A673 (cell line): ENCODE measurements at regions not wholly inside any gene's neighbourhood (a gene's known extent, or its start where the extent isn't known, plus 50 kb on each side); places are given as distances from the start of the nearest gene placed in this dataset.

Experiments
- BruUV-seq: library from RNA; stranded (reverse); fragments of 400-500 nt; replicated peaks from 2 replicates; lab custom pipeline; 2021; lab: Mats Ljungman, UMichigan
- CTCF ChIA-PET: fragments of 300-600 bp; sonication (Branson Sonifier 250); formaldehyde crosslinking; loops from one replicate; lab custom pipeline; 2022; ENCODE audit warnings: antibody characterized with exemption; lab: Charles Lee
- POLR2A ChIA-PET: fragments of 300-600 bp; sonication (Branson Sonifier 250); formaldehyde crosslinking; loops from one replicate; lab custom pipeline; 2022; ENCODE audit warnings: antibody characterized with exemption; ENCODE audit not compliant: low non-redundant PET; lab: Charles Lee
- DNase-seq: peaks from one replicate; pipeline ENCODE4 v3.0.0-alpha.2; 2015; ENCODE audit warnings: low spot score
- H3K27ac ChIP-seq: fragments of 200-600 bp; sonication (generic); 2 replicates; pipeline ENCODE4 v1.5.1; 2016; ENCODE audit warnings: mixed run types, low read depth, mild to moderate bottlenecking, mixed read lengths, antibody characterized with exemption, low read length; ENCODE audit not compliant: poor library complexity, severe bottlenecking
- H3K27me3 ChIP-seq: fragments of 200-600 bp; sonication (generic); replicated peaks from 2 replicates; pipeline ENCODE4 v1.6.1; 2017; ENCODE audit warnings: mixed run types, low read depth, mild to moderate bottlenecking, mixed read lengths, antibody characterized with exemption, low read length; ENCODE audit not compliant: insufficient read depth, poor library complexity
- H3K36me3 ChIP-seq: fragments of 200-600 bp; sonication (generic); 2 replicates; pipeline ENCODE4 v1.6.1; 2016; ENCODE audit warnings: mixed run types, mild to moderate bottlenecking, mixed read lengths, antibody characterized with exemption, low read length; ENCODE audit not compliant: insufficient read depth, poor library complexity, severe bottlenecking
- H3K4me1 ChIP-seq: fragments of 200-600 bp; sonication (generic); 2 replicates; pipeline ENCODE4 v1.6.1; 2017; ENCODE audit warnings: mixed run types, mild to moderate bottlenecking, mixed read lengths, antibody characterized with exemption, low read length; ENCODE audit not compliant: insufficient read depth, poor library complexity, severe bottlenecking
- H3K4me3 ChIP-seq: fragments of 200-600 bp; sonication (generic); 2 replicates; pipeline ENCODE4 v1.5.1; 2016; ENCODE audit warnings: low read depth, mixed run types, mild to moderate bottlenecking, mixed read lengths, low read length; ENCODE audit not compliant: poor library complexity, severe bottlenecking
- H3K9me3 ChIP-seq: fragments of 200-600 bp; sonication (generic); 2 replicates; pipeline ENCODE4 v1.6.1; 2016; ENCODE audit warnings: mixed run types, low read depth, mild to moderate bottlenecking, mixed read lengths, antibody characterized with exemption, low read length; ENCODE audit not compliant: poor library complexity, severe bottlenecking
- EZH2 ChIP-seq: fragments of 200-600 bp; sonication (generic); IDR thresholded peaks from 2 replicates; pipeline ENCODE4 v1.6.1; 2017; ENCODE audit warnings: borderline replicate concordance, low read depth, mild to moderate bottlenecking, mixed read lengths, antibody characterized with exemption, low read length; ENCODE audit not compliant: poor library complexity, severe bottlenecking
- intact Hi-C: fragments of 100-400 bp; cut with micrococcal nuclease; formaldehyde crosslinking; loops from one replicate; pipeline ENCODE4 v1.10.0; 2022; ENCODE audit not compliant: unreplicated experiment
- TF ChIP-seq, protein P1 (sequence below): fragments of 300-800, 200-600 bp; sonication (generic); conservative IDR thresholded peaks from 2 replicates; pipeline ENCODE4 v1.5.1; 2017; ENCODE audit warnings: low read depth, mild to moderate bottlenecking, antibody characterized with exemption, low read length, moderate library complexity, mixed read lengths

DNA sequence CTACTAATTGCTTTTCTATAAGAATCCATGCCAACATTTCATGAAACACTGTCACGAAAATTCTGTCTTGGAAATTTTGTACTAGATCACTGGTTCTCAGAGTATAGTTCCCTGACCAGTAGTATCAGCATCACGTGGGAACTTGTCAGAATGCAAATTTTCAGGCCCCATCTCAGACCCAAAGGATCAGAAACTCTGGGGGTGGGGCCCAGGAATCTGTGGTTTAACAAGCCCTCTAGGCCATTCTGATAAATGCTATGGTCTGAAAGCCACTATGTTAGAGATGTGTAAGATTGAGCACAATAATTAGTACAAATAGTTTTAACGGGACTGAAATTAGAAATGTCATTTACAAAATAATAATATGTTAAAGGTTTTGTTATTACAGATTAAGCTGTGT lies 615.7 kb upstream of the ARRDC3 start:
- no TSS peak for BruUV-seq
- intact Hi-C loops = no loop called here
- Histone ChIP-seq H3K36me3 (no peaks in the 10 kb centered on the region), H3K27ac (no peak overlapping the region), H3K4me3 (no peak overlapping the region), H3K27me3 (no peaks in the 10 kb centered on the region), H3K4me1 (no peaks in the 10 kb centered on the region), H3K9me3 (no peaks in the 10 kb centered on the region)
- DNase-seq = no peak
- ChIA-PET CTCF (no interaction called here), POLR2A (no interaction called here)
- no peak for TF ChIP-seq EZH2
- TF ChIP-seq, protein P1, sequence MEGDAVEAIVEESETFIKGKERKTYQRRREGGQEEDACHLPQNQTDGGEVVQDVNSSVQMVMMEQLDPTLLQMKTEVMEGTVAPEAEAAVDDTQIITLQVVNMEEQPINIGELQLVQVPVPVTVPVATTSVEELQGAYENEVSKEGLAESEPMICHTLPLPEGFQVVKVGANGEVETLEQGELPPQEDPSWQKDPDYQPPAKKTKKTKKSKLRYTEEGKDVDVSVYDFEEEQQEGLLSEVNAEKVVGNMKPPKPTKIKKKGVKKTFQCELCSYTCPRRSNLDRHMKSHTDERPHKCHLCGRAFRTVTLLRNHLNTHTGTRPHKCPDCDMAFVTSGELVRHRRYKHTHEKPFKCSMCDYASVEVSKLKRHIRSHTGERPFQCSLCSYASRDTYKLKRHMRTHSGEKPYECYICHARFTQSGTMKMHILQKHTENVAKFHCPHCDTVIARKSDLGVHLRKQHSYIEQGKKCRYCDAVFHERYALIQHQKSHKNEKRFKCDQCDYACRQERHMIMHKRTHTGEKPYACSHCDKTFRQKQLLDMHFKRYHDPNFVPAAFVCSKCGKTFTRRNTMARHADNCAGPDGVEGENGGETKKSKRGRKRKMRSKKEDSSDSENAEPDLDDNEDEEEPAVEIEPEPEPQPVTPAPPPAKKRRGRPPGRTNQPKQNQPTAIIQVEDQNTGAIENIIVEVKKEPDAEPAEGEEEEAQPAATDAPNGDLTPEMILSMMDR = no peak

DNA sequence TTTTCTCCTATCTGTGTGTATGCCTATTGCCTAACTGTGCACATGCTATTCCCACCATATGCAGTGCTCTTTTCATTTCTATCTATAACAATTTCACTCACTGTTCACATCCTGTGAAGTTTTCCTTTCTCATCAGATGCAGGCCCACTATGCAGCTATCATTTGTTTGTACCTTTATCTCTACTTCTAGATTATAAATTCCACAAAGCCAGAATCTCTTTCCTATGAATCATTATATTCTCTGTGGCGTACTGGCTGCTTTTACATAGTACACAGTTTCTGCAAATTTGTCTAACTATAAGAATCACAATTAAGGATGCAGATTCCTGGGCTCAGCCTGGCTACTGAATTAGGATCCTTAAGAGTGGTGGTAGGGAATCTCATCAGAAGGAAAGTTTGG lies 600.8 kb upstream of the ARRDC3 start:
- no peaks in the 10 kb centered on the region for H3K36me3 ChIP-seq
- no TSS peak for BruUV-seq
- no peak for TF ChIP-seq EZH2
- TF ChIP-seq, protein P1 = no peak
- H3K4me1 ChIP-seq = no peaks in the 10 kb centered on the region
- DNase-seq = no peak
- POLR2A ChIA-PET = no interaction called here
- H3K9me3 ChIP-seq = no peaks in the 10 kb centered on the region
- H3K27ac ChIP-seq = no peak overlapping the region
- CTCF ChIA-PET = no interaction called here
- no peaks in the 10 kb centered on the region for H3K27me3 ChIP-seq
- intact Hi-C loops = no loop called here
- no peak overlapping the region for H3K4me3 ChIP-seq

DNA sequence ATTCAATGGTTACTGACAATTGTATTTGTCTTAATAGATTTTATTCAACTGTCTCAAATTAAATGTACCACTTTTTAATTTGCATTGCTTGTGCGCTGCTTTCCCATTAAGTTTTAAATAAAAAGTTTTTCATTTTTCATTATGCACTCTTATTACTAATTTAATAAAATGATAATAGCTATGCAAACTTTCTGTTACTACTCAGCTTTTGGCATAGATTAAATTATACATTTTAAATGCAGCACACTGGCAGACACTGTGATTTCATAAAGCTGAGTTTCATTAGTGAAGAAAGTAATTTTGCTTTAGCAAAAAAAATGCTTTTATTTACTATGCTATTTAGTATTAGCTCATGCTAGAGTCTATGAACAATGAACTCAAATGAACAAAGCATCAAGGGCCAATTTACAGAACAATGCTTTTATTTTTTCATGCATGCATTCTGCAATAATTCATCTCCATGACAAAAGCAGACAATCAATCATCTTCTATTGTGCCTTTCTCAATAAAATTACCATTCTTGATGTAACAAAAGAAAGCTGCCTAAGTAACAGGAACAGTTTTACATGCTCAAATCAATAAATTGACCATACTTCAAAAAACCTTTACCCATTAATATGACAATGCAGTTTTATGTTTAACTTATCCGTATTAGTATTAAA lies 595.2 kb upstream of the ARRDC3 start:
- POLR2A ChIA-PET = no interaction called here
- H3K27ac ChIP-seq = no peak overlapping the region
- intact Hi-C loops = no loop called here
- DNase-seq = no peak
- H3K9me3 ChIP-seq = no peaks in the 10 kb centered on the region
- TF ChIP-seq EZH2 = no peak
- H3K36me3 ChIP-seq = no peaks in the 10 kb centered on the region
- H3K4me3 ChIP-seq = no peak overlapping the region
- H3K4me1 ChIP-seq = no peaks in the 10 kb centered on the region
- BruUV-seq = no TSS peak
- CTCF ChIA-PET = no interaction called here
- H3K27me3 ChIP-seq = no peaks in the 10 kb centered on the region

DNA sequence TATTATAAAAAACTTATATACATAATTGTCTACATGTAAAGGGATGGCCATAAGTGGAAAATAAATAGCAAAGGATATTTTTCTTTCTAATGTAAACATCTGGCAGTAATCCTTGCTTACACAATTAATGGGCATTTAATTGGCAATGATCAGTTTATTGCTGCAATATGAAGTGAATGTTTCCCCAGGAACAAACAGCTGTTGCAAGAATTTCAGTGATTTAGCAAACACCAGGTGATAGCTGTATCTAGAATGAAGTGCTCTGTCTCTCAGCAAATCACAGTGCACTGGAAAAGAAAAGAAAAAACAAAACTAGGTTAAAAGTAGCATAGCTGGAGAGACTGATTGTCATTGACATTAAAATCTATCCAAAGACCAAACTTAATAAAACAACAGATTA lies 594.5 kb upstream of the ARRDC3 start:
- Histone ChIP-seq H3K9me3 (no peaks in the 10 kb centered on the region), H3K4me3 (no peak overlapping the region), H3K27ac (no peak overlapping the region), H3K27me3 (no peaks in the 10 kb centered on the region), H3K4me1 (no peaks in the 10 kb centered on the region), H3K36me3 (no peaks in the 10 kb centered on the region)
- intact Hi-C loops = no loop called here
- no peak for DNase-seq
- POLR2A ChIA-PET = no interaction called here
- no peak for TF ChIP-seq EZH2
- TF ChIP-seq, protein P1 = no peak
- no TSS peak for BruUV-seq
- CTCF ChIA-PET = no interaction called here
